LNCaP clone FGC (cell line): ENCODE measurements at regions not wholly inside any gene's neighbourhood (a gene's known extent, or its start where the extent isn't known, plus 50 kb on each side); places are given as distances from the start of the nearest gene placed in this dataset.
A peak's percentile ranks its signal among the peaks of the same experiment; 100 is the strongest.

ENCODE experiments used
- DNase-seq: peaks from one replicate; pipeline ENCODE4 v3.0.0-alpha.2; 2011; ENCODE audit warnings: low read depth
- H3K4me3 ChIP-seq: 2 replicates; pipeline ENCODE4 v1.5.1; 2011; ENCODE audit warnings: mild to moderate bottlenecking, low read depth, low read length, control low read depth
- CTCF ChIP-seq: IDR thresholded peaks from 2 replicates; pipeline ENCODE4 v1.5.1; 2012; ENCODE audit warnings: mild to moderate bottlenecking; ENCODE audit not compliant: control insufficient read depth, insufficient read depth; ENCODE audit errors: extremely low read depth

- no peak overlapping the region for H3K4me3 ChIP-seq
- TF ChIP-seq CTCF: no peak
- no peak for DNase-seq
These were observed 643.0 kb downstream of the TBL1XR1 start for GRCh38 chr3:176554264-176554663.

GRCh38 chr3:176526942-176527341 lies 670.3 kb downstream of the TBL1XR1 start:
- DNase-seq: no peak
- TF ChIP-seq CTCF: no peak
- no peak overlapping the region for H3K4me3 ChIP-seq

GRCh38 chr3:176526225-176526624 lies 671.1 kb downstream of the TBL1XR1 start:
- no peak for DNase-seq
- no peak for TF ChIP-seq CTCF
- no peak overlapping the region for H3K4me3 ChIP-seq

GRCh38 chr3:176523114-176523513 lies 674.2 kb downstream of the TBL1XR1 start:
- DNase-seq: no peak
- no peak overlapping the region for H3K4me3 ChIP-seq
- TF ChIP-seq CTCF: no peak

- TF ChIP-seq CTCF: no peak
- DNase-seq: no peak
- H3K4me3 ChIP-seq: no peak overlapping the region
These were observed 674.8 kb downstream of the TBL1XR1 start for GRCh38 chr3:176522436-176522835.

- H3K4me3 ChIP-seq: no peak overlapping the region
- TF ChIP-seq CTCF: no peak
- no peak for DNase-seq
These were observed 675.6 kb downstream of the TBL1XR1 start for GRCh38 chr3:176521531-176522175.

GRCh38 chr3:176514297-176514696 lies 683.0 kb downstream of the TBL1XR1 start:
- peak; percentile 50 for TF ChIP-seq CTCF
- no peak overlapping the region for H3K4me3 ChIP-seq
- peak; percentile 6 for DNase-seq
